Stimulated activated CD4-positive, alpha-beta T cell treated with anti-CD3 and anti-CD28 coated beads, Interleukin-4, amount 100 ng/mL, for 48 hours (primary cell): ENCODE measurements at regions not wholly inside any gene's neighbourhood (a gene's known extent, or its start where the extent isn't known, plus 50 kb on each side); places are given as distances from the start of the nearest gene placed in this dataset.
A peak's percentile ranks its signal among the peaks of the same experiment; 100 is the strongest.

Experiments used
- DNase-seq, 2 donors: peaks; one replicate each; pipeline ENCODE4 v3.0.0-alpha.2; 2020; ENCODE audit warnings: low read depth in 2 of 2

- DNase-seq: no peak
These were observed 578.4 kb downstream of the CCDC171 start for GRCh38 chr9:16131264-16131663.

GRCh38 chr9:16132513-16132912 lies 579.7 kb downstream of the CCDC171 start:
- DNase-seq: no peak

- no peak for DNase-seq
These were observed 580.2 kb downstream of the CCDC171 start for GRCh38 chr9:16133032-16133431.

DNA sequence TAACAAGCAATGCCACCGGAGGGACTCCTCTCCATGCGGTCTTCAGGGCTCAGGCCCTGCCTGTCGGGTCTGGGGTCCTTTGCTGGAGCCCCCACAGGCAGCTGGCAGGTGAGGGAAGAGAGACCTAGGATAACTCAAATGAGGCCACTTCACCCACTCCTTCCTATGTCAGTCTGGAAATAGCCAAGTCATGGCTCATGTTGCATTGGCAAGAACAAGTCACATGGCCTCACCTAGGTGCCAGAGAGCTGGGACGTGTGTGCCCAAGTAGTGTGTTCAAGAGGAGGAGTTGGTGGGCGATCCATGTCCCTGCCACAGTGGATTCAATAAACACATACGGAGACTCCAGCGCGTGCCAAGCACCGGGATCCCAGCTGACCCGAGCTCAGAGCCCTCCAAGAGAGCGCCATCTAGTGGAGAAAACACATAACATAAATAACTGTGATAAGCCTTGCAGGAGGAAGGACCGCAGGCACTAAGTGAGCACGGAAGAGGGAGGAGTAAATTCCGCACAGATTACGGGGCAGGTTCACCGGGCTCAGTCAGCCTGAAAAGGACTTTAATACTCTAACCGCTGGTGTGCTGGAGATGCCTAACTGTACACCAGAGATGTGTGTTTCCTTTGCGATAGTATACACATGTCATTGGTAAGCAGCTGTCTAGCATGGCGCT lies 580.8 kb downstream of the CCDC171 start:
- DNase-seq: peak in 1 of 2 donors; percentile 1

DNA sequence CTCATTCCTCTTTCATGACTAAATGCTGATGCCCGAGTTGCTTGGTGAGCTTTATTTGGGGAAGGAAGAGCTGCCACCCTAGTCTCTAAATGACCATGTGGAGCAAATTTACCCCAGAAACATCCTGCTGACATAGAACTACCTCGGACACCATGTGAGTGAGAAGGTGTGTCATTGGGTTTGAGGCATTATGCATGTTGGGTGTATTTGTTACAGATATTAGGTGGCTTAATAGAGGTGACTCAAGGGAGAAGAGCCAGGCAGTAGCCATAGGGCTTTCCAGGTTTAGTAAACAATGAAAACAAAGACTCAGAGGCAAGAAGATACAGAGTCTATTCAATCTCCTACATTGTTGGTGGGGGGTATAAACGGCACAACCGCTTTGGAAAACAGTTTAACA lies 581.5 kb downstream of the CCDC171 start:
- DNase-seq: no peak

GRCh38 chr9:16135968-16136367 lies 583.1 kb downstream of the CCDC171 start:
- no peak for DNase-seq

DNA sequence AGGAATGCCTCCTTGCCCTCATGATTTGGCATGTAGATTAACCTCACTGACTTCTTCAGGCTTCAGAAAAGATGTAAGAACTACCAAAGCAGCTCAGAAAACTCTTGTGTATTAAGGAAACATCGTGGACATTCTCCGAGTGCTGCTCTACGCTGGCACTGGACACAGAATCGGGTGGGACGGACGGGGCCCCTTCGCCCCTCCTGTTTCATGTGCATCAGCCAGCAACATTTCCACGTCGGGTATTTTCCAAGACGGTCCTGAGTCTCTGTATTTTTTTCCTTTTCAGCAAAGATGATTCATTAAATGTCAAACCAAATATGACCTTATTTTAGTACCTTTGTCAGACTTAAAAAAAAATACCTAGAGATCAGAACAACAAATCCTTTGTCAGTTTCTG lies 583.6 kb downstream of the CCDC171 start:
- no peak for DNase-seq

- no peak for DNase-seq
These were observed 584.1 kb downstream of the CCDC171 start for GRCh38 chr9:16136961-16137360.

DNA sequence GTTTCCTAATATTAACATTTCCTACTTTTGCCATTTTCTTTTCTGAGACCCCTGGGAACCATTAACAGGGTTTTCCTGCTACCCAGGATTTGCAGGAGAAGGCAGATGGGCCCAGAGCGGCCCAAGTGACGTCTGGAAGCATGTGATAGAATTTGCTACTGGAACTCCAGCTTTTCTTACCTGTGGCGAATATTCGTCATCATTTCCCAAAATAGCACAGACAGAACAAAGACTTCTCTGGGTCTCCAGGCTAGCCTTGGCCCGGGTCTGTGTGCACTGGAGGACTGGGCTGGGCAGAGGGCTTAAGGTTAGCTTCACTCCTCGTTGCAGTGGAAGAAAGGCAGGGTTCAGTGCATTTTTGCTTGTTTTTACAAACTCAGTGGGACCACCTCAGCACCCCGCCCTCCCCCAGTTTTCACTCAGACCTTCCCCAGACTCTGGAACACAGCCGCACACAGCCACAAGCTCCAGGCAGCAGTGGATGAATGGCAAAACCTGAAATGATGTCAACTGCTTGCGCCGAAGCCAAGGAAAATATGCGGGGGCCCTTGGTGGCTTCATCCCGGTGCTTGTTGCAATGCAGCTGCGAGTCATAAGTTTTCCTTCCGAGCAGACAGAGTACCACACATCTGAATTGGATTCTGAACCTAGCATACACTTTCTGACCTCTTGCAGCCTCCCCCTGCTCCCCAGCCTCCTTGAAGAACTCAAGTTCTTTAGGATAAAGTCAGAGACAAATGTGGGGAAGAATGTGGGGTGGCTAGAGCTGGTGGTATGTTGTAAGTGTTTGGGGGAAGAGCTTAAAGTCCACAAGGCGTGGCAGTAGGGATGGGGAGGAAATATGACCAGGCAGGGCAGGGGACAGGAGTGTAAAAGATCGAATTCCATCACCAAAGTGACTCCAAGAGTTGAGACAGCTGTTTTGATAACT lies 586.0 kb downstream of the CCDC171 start:
- DNase-seq: no peak

DNA sequence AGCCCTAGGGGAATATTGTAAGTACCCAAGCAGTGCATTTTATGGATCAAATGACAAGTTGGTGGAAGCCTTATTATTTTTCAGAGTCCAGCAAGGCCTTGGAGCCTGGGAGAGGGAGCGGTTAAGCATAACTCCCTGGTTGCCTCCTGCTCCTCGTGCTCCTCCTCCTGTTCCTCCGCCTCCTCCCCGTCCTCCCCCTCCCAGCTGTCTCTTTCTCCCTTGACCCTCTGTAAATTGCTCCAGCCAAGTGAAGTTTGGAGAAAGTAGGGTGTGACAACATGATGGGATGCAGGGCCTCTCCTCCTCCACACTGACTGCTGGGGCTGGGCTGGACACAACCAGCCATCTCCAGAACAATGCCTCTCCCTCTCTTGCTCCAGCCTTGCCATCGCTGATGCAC lies 586.9 kb downstream of the CCDC171 start:
- DNase-seq: no peak

DNA sequence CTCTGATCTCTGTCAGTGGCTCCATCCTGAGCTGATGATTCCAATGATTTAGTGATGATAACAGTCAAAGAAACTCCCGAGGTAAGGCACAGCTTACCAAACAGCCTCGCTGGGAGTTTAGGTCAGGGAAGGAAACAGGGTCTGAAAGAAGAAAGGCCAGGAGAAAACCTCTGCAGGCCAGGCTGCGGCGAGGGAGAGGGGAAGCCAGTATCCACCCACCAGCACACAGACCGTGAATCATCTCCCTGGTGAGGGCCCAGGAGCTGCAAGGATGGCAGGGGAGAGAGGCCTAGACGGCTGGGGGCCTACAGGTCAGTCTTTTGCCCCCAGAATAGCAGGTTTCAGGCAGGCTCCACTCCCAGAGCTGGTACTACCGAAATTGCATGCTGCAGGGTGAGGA lies 590.5 kb downstream of the CCDC171 start:
- no peak for DNase-seq

- DNase-seq: no peak
These were observed 591.4 kb downstream of the CCDC171 start for GRCh38 chr9:16143947-16144890.

DNA sequence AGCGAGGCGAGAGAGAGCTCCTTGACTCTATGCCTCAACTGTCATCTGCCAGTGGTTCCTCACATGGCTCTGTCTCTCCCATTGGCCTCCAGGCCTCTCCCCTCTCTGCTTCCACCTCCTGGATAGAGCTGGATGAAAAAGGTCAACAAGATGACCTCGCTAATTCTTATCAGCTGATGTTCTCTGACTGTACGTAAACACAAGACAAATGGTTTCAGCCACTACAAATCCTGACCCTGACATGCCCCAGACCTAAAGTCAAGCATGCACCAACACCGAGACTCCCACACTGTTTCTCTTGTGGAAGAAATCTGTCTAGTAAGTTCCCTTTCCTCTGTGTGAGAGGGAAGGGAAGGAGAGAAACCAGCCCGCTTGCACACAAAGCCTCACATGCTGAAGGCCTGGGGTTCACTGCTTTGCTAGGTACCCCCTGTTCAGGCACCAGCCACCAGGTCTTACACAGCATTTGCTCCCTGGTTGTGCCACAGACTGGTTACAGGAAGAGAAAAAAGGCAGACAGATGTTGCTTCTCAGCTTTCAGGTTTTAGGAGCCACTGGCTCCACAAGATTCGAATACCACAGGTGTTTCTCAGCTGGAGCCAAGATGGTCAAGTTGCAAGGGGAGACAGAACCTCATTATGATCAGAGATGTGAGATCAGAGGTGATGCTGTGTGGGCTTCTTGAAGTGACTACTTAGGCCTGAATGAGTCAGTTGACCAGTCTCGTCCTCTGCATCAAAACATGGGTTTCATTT lies 592.5 kb downstream of the CCDC171 start:
- no peak for DNase-seq

DNA sequence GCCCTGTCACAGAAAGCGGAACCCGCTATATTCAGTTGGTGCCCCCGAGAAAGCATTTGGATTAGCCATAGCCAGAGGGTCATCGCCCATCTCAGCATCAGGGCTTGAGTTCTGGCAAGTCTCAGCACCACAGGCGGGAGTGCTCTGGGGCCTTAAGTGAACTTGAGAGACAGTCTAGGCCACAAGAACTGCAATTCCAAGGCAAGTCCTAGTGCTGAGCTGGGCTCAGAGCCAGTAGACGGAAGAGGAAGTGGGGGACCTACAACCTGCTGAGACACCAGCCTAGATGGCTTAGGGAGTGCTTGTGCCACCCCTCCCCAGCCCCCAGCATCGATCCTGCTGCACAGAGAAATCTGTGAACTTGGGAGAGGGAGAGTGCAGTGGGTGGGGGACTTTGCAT lies 594.9 kb downstream of the CCDC171 start:
- no peak for DNase-seq

- DNase-seq: no peak
These were observed 597.7 kb downstream of the CCDC171 start for GRCh38 chr9:16150501-16150900.

- no peak for DNase-seq
These were observed 598.3 kb downstream of the CCDC171 start for GRCh38 chr9:16150938-16151650.

- no peak for DNase-seq
These were observed 599.6 kb downstream of the CCDC171 start for GRCh38 chr9:16152276-16153101.

- DNase-seq: no peak
These were observed 600.4 kb downstream of the CCDC171 start for GRCh38 chr9:16153221-16153620.

GRCh38 chr9:16153741-16154140 lies 600.9 kb downstream of the CCDC171 start:
- DNase-seq: no peak
